Retinal pigment epithelial cell (primary cell): ENCODE measurements at regions not wholly inside any gene's neighbourhood (a gene's known extent, or its start where the extent isn't known, plus 50 kb on each side); places are given as distances from the start of the nearest gene placed in this dataset.

Experiments
- DNase-seq: peaks from one replicate; pipeline ENCODE4 v3.0.0-alpha.2; 2010; ENCODE audit warnings: low read depth
- H3K4me3 ChIP-seq: 2 replicates; pipeline ENCODE4 v1.5.1; 2011; ENCODE audit warnings: mild to moderate bottlenecking, low read length, control low read depth, moderate library complexity
- CTCF ChIP-seq: conservative IDR thresholded peaks from 2 replicates; pipeline ENCODE4 v1.5.1; 2011; ENCODE audit warnings: low read depth, low read length, control low read depth, inconsistent platforms

GRCh38 chr12:65597527-65597926 is 226.8 kb upstream of the HMGA2 start:
- H3K4me3 ChIP-seq: no peak overlapping the region
- no peak for TF ChIP-seq CTCF
- no peak for DNase-seq

- TF ChIP-seq CTCF: no peak
- no peak overlapping the region for H3K4me3 ChIP-seq
- no peak for DNase-seq
Measured at GRCh38 chr12:65598688-65599087, 225.6 kb upstream of the HMGA2 start.

DNA sequence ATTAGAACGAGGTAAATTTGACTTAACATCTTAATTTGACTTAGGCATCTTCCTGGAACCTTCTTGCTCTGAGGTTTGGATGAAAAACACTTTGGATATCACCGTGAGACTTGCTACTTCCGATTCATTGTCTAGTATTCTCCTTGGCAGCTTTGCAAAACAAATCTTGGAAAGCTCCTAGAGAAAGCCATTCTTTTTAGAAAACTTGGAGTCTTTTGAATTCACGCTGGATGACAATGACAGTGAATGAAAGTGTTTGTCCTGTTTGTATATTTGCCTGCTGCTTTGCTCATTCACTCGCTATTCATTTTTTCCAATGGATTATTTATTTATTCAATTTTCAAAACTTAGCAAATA is 222.1 kb upstream of the HMGA2 start:
- H3K4me3 ChIP-seq: no peak overlapping the region
- no peak for TF ChIP-seq CTCF
- DNase-seq: no peak

DNA sequence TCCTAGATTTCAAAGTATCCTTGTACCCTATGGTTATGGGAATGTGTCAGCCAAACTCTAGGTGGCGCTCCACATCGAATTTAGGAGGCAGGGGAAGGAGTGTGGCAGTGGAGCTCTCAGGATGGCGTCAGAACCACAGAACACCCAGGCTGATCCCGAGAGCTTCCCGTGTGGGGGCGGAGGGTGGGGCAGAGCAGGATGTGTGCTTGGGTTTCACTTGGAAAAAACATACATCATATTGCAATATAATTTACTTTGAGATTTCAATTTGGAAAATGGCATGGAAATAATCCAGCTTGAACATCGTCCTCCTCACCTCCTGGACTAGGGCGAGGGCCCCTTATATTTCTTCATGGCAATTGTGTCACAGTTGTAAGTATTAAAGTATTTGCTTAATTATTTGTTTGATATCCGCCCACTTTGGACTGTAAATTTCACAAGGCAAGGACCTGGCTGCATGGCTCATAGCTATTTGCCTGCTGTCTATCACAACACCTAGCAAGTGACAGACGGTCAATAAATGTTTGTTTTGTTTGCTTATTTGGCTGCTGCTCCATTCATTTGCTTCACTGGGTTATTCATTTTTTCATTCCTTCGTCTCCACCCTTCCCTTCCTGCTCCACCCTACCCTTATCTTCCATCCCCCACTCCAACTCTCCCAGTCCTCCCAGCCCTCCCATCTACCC is 221.5 kb upstream of the HMGA2 start:
- DNase-seq: peak; percentile 84
- H3K4me3 ChIP-seq: peak overlapping the region; percentile 48
- peak; percentile 81 for TF ChIP-seq CTCF

DNA sequence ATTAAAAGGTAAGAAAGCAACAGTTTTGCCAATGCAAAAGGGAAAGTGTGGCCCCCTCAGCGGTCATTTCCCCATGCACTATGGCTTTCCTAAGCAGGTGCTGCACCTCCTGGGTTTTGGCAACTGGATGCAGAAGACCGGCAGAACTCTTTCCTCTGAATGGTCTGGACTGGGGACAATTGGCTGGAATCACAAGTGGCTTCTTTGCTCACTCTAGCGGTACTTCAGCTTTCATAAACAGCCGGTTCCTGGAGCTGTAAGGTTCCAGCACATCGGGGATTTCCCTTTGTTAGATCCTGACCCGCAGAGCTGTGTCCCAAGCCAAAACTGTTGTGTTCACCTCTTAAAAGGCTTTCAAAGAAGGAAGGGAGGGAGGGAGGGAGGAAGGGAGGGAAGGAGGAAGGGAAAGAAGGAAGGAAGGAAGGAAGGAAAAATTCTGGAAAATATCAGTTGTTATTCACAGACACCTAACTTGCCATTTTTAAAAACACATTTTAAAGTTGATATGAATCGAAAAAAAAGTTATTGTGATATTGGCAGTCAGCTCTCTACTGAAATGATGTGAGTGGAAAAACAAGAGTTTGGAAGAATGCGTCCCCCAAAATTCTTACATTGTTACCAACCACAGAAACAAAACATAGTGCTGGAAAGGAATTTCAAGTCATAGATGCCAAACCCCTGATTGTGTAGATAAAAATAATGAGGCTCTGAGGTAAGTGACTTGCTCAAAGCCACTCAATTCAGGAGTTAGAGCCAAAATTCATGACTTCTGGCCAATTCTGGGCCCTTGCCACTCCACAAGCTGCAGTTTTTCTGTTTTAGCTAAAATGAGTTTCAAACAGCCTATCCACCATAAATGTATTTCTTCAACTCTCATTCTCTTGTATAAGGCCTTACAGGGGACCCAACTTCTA is 220.6 kb upstream of the HMGA2 start:
- peak; percentile 93 for DNase-seq
- peak overlapping the region; percentile 48 for H3K4me3 ChIP-seq
- no peak for TF ChIP-seq CTCF

DNA sequence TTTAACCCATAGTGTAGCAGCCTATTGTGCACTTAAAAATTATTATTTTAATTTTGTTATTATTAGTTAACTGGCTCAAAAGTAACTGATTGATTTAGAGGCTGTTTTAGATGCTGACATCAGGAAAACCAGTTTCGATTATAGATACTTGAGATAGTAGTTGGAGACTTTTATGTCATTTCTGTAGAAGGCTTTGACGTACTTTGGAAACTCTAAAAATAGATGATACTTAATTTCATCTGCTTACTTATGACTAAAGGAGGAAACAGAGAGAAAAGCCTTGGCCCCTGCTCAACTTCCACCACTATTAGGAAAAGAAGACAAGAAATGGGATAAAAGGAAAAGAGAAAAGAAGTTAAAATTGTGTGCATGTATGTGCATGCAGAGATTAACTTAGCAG is 219.3 kb upstream of the HMGA2 start:
- TF ChIP-seq CTCF: no peak
- no peak overlapping the region for H3K4me3 ChIP-seq
- no peak for DNase-seq
